ENCODE measurements at regions not wholly inside any gene's neighbourhood (a gene's known extent, or its start where the extent isn't known, plus 50 kb on each side); places are given as distances from the start of the nearest gene placed in this dataset.
"Not testable (repeated sequence)": the region's sequence is repeated elsewhere in the genome, so short reads cannot be mapped to it uniquely, and the experiment has no call there.

GRCh38 chr2:82137441-82137840, 1832.9 kb upstream of the LRRTM1 start:
- no peak for DNase-seq

- DNase-seq = no peak
Measured at GRCh38 chr2:82128051-82128450, 1823.5 kb upstream of the LRRTM1 start.

GRCh38 chr2:82124629-82125028, 1820.1 kb upstream of the LRRTM1 start:
- DNase-seq = no peak

GRCh38 chr2:82120654-82121053, 1816.1 kb upstream of the LRRTM1 start:
- DNase-seq = no peak

- DNase-seq = no peak
Measured at GRCh38 chr2:82120115-82120514, 1815.6 kb upstream of the LRRTM1 start.

- DNase-seq = no peak
Measured at GRCh38 chr2:82109418-82109817, 1804.9 kb upstream of the LRRTM1 start.

GRCh38 chr2:82098617-82099016, 1794.1 kb upstream of the LRRTM1 start:
- no peak for DNase-seq

- no peak for DNase-seq
Measured at GRCh38 chr2:82089518-82089917, 1785.0 kb upstream of the LRRTM1 start.

GRCh38 chr2:82084679-82085392, 1780.3 kb upstream of the LRRTM1 start:
- DNase-seq = no peak

GRCh38 chr2:82075875-82076274, 1771.3 kb upstream of the LRRTM1 start:
- DNase-seq = no peak

- DNase-seq = no peak
Measured at GRCh38 chr2:82062463-82062862, 1757.9 kb upstream of the LRRTM1 start.

GRCh38 chr2:82055846-82056245, 1751.3 kb upstream of the LRRTM1 start:
- DNase-seq = no peak

GRCh38 chr2:82043867-82044266, 1739.3 kb upstream of the LRRTM1 start:
- no peak for DNase-seq

GRCh38 chr2:82027921-82028615, 1723.5 kb upstream of the LRRTM1 start:
- DNase-seq = peak; percentile 66

GRCh38 chr2:82023710-82024109, 1719.2 kb upstream of the LRRTM1 start:
- no peak for DNase-seq

- peak; percentile 22 for DNase-seq
Measured at GRCh38 chr2:82013641-82014040, 1709.1 kb upstream of the LRRTM1 start.

GRCh38 chr2:82007071-82007664, 1702.6 kb upstream of the LRRTM1 start:
- DNase-seq = no peak

- not testable (repeated sequence) for DNase-seq
Measured at GRCh38 chr2:82005889-82006288, 1701.3 kb upstream of the LRRTM1 start.

GRCh38 chr2:82001614-82002013, 1697.1 kb upstream of the LRRTM1 start:
- no peak for DNase-seq

GRCh38 chr2:82000606-82001005, 1696.1 kb upstream of the LRRTM1 start:
- no peak for DNase-seq

- no peak for DNase-seq
Measured at GRCh38 chr2:81996332-81996731, 1691.8 kb upstream of the LRRTM1 start.

GRCh38 chr2:81991282-81991681, 1686.7 kb upstream of the LRRTM1 start:
- no peak for DNase-seq

GRCh38 chr2:81987370-81987769, 1682.8 kb upstream of the LRRTM1 start:
- DNase-seq = no peak

- DNase-seq = no peak
Measured at GRCh38 chr2:81984969-81985637, 1680.6 kb upstream of the LRRTM1 start.

Data from NCI-H2081 treated with DMSO at 0.1 percent for 48 hours (cell line).